CD14-positive monocyte (primary cell): ENCODE measurements at regions not wholly inside any gene's neighbourhood (a gene's known extent, or its start where the extent isn't known, plus 50 kb on each side); places are given as distances from the start of the nearest gene placed in this dataset.

Experiments
- DNase-seq, 3 donors: peaks; one replicate each; pipeline ENCODE4 v3.0.0-alpha.2; 2011 to 2022
- H2AFZ ChIP-seq: 2 replicates; pipeline ENCODE4 v1.6.0; 2012; ENCODE audit warnings: mild to moderate bottlenecking, low read depth, low read length, inconsistent platforms; ENCODE audit not compliant: insufficient read depth, poor library complexity, severe bottlenecking
- H3K27ac ChIP-seq, 2 donors: 1 replicate in 1 of 2; 2 replicates in 1 of 2; pipeline ENCODE4 v1.5.1; 2012 to 2013; ENCODE audit warnings: low read length in 2 of 2, control low read depth in 1 of 2, inconsistent platforms in 1 of 2, low read depth in 1 of 2, mild to moderate bottlenecking in 1 of 2
- H3K27me3 ChIP-seq, 2 donors: one replicate each; pipeline versions ENCODE4 v1.6.0 to v1.6.1; 2011 to 2013; ENCODE audit warnings: low read length in 2 of 2; ENCODE audit not compliant: control insufficient read depth in 2 of 2, insufficient read depth in 2 of 2
- H3K36me3 ChIP-seq, 2 donors: replicated peaks in 1 of 2; 1 replicate in 1 of 2; 2 replicates in 1 of 2; pipeline versions ENCODE4 v1.5.1 to v1.6.1; 2012 to 2013; ENCODE audit warnings: low read length in 2 of 2, control low read depth in 1 of 2, inconsistent platforms in 1 of 2, mild to moderate bottlenecking in 1 of 2; ENCODE audit not compliant: insufficient read depth in 2 of 2, control insufficient read depth in 1 of 2
- H3K4me1 ChIP-seq, 2 donors: 1 replicate in 1 of 2; 2 replicates in 1 of 2; pipeline versions ENCODE4 v1.5.1 to v1.6.1; 2012 to 2013; ENCODE audit warnings: low read length in 2 of 2, control low read depth in 1 of 2, inconsistent platforms in 1 of 2, mild to moderate bottlenecking in 1 of 2, moderate library complexity in 1 of 2; ENCODE audit not compliant: insufficient read depth in 2 of 2, control insufficient read depth in 1 of 2
- H3K4me2 ChIP-seq: replicated peaks from 2 replicates; pipeline ENCODE3; 2012; ENCODE audit warnings: low read length, moderate library complexity, mild to moderate bottlenecking; ENCODE audit not compliant: poor library complexity, severe bottlenecking; ENCODE audit errors: extremely low read depth
- H3K4me3 ChIP-seq, 3 experiments: fragments of 200-600 bp in 1 of 3; sonication (generic) in 1 of 3; replicated peaks in 1 of 3; 1 replicate in 2 of 3; 2 replicates in 1 of 3; pipeline ENCODE4 v1.5.1; 2011 to 2013; ENCODE audit warnings: low read length in 3 of 3, mild to moderate bottlenecking in 3 of 3, control low read depth in 2 of 3, low read depth in 2 of 3, inconsistent platforms in 1 of 3, moderate library complexity in 1 of 3
- H3K79me2 ChIP-seq: 2 replicates; pipeline ENCODE4 v1.6.0; 2012; ENCODE audit warnings: mild to moderate bottlenecking, control low read depth, inconsistent platforms, low read length, moderate library complexity; ENCODE audit not compliant: insufficient read depth
- H3K9ac ChIP-seq: 2 replicates; pipeline ENCODE4 v1.6.0; 2017; ENCODE audit warnings: low read length, mild to moderate bottlenecking; ENCODE audit not compliant: insufficient read depth, poor library complexity, severe bottlenecking
- H3K9me3 ChIP-seq, 2 donors: replicated peaks in 1 of 2; 1 replicate in 1 of 2; 2 replicates in 1 of 2; pipeline versions ENCODE4 v1.5.1 to v1.6.1; 2012 to 2013; ENCODE audit warnings: low read length in 2 of 2, control low read depth in 1 of 2; ENCODE audit not compliant: control insufficient read depth in 1 of 2, insufficient read depth in 1 of 2
- H4K20me1 ChIP-seq: 2 replicates; pipeline ENCODE4 v1.6.0; 2012; ENCODE audit warnings: mild to moderate bottlenecking, low read length, control low read depth, moderate library complexity; ENCODE audit not compliant: insufficient read depth
- H3K27ac Mint-ChIP-seq, 7 donors: one replicate each; pipeline ENCODE4 v1.8.0; 2020; ENCODE audit warnings: mild to moderate bottlenecking in 7 of 7, mixed read lengths in 7 of 7, moderate library complexity in 6 of 7, inconsistent platforms in 2 of 7
- H3K27me3 Mint-ChIP-seq, 3 donors: one replicate each; pipeline ENCODE4 v1.8.0; 2021 to 2022; ENCODE audit warnings: low read depth in 3 of 3, mild to moderate bottlenecking in 3 of 3, mixed read lengths in 3 of 3, moderate library complexity in 3 of 3, inconsistent platforms in 1 of 3
- H3K36me3 Mint-ChIP-seq, 2 donors: one replicate each; pipeline ENCODE4 v1.8.0; 2020; ENCODE audit warnings: mixed read lengths in 2 of 2, inconsistent platforms in 1 of 2, mild to moderate bottlenecking in 1 of 2
- H3K4me1 Mint-ChIP-seq: one replicate; pipeline ENCODE4 v1.8.0; 2020; ENCODE audit warnings: mild to moderate bottlenecking, mixed read lengths
- H3K4me3 Mint-ChIP-seq, 2 donors: one replicate each; pipeline ENCODE4 v1.8.0; 2020; ENCODE audit warnings: mild to moderate bottlenecking in 2 of 2, mixed read lengths in 2 of 2, moderate library complexity in 1 of 2
- H3K9me3 Mint-ChIP-seq, 7 donors: one replicate each; pipeline ENCODE4 v1.8.0; 2020 to 2022; ENCODE audit warnings: mixed read lengths in 7 of 7, mild to moderate bottlenecking in 6 of 7, moderate library complexity in 6 of 7, inconsistent platforms in 2 of 7
- CTCF ChIP-seq: fragments of 200-600 bp; IDR thresholded peaks from one replicate; pipeline ENCODE4 v1.8.0; 2022; ENCODE audit warnings: antibody characterized with exemption, mild to moderate bottlenecking
- WGBS: methylation state at CpG from one replicate; pipeline ENCODE4 v1.1.5; 2013; ENCODE audit warnings: missing lambda C conversion rate; ENCODE audit not compliant: insufficient coverage; 5-methylcytosine and 5-hydroxymethylcytosine counted together
- intact Hi-C, 2 donors: fragments of 100-400 bp; cut with micrococcal nuclease; formaldehyde crosslinking; loops; one replicate each; pipeline versions ENCODE4 v1.15.0 to v1.15.1; 2023

- Histone ChIP-seq H3K4me1 (no peaks in the 10 kb centered on the region), H3K4me3 (no peak overlapping the region)
- no peaks in the 10 kb centered on the region for H3K4me1 Mint-ChIP-seq
Observed at GRCh38 chr14:98207415-98207814, 1064.6 kb downstream of the BCL11B start.

GRCh38 chr14:98208211-98208611 is 1063.8 kb downstream of the BCL11B start:
- Mint-ChIP-seq H3K27me3 (peaks cover 0 to 10% (median 3%) of the 10 kb centered on the region in 3 donors), H3K27ac (no peak overlapping the region), H3K9me3 (peaks cover 0 to 10% (median 2%) of the 10 kb centered on the region in 7 donors), H3K4me3 (no peak overlapping the region), H3K36me3 (no peaks in the 10 kb centered on the region), H3K4me1 (no peaks in the 10 kb centered on the region)
- Histone ChIP-seq H3K4me2 (no peak overlapping the region), H3K27ac (no peak overlapping the region), H3K27me3 (no peaks in the 10 kb centered on the region), H3K4me1 (no peaks in the 10 kb centered on the region), H3K9ac (no peak overlapping the region), H3K36me3 (no peaks in the 10 kb centered on the region), H3K4me3 (no peak overlapping the region), H3K9me3 (peaks cover 0 to 2% of the 10 kb centered on the region in 2 donors), H4K20me1 (no peaks in the 10 kb centered on the region), H3K79me2 (no peaks in the 10 kb centered on the region), H2AFZ (no peak overlapping the region)
- no peak for DNase-seq
- no peak for TF ChIP-seq CTCF
- intact Hi-C loops, result no loop called here

More at GRCh38 chr14:98207415-98207814, 1064.6 kb downstream of the BCL11B start:
- Histone ChIP-seq H3K36me3 (no peaks in the 10 kb centered on the region), H2AFZ (no peak overlapping the region), H3K27ac (no peak overlapping the region), H3K4me2 (no peak overlapping the region), H3K79me2 (no peaks in the 10 kb centered on the region), H3K9ac (no peak overlapping the region), H3K9me3 (peaks cover 0 to 2% of the 10 kb centered on the region in 2 donors), H4K20me1 (no peaks in the 10 kb centered on the region), H3K27me3 (no peaks in the 10 kb centered on the region)
- Mint-ChIP-seq H3K36me3 (no peaks in the 10 kb centered on the region), H3K27me3 (peaks cover 0 to 11% (median 3%) of the 10 kb centered on the region in 3 donors), H3K9me3 (peaks cover 0 to 10% (median 4%) of the 10 kb centered on the region in 7 donors), H3K4me3 (no peak overlapping the region), H3K27ac (no peak overlapping the region)
- 90% methylated on average over 10 of the region's 10 CpGs for WGBS
- TF ChIP-seq CTCF, result no peak
- intact Hi-C loops, result no loop called here
- DNase-seq, result no peak
